NT2/D1 (cell line): ENCODE measurements at regions not wholly inside any gene's neighbourhood (a gene's known extent, or its start where the extent isn't known, plus 50 kb on each side); places are given as distances from the start of the nearest gene placed in this dataset.

Experiments used
- SUZ12 ChIP-seq: IDR thresholded peaks from 2 replicates; pipeline ENCODE4 v1.6.1; 2011; ENCODE audit not compliant: insufficient read length, insufficient read depth; ENCODE audit errors: extremely low read depth
- ZNF274 ChIP-seq: IDR thresholded peaks from 2 replicates; pipeline ENCODE4 v1.6.1; 2011; ENCODE audit warnings: mild to moderate bottlenecking, low read depth, low read length

DNA sequence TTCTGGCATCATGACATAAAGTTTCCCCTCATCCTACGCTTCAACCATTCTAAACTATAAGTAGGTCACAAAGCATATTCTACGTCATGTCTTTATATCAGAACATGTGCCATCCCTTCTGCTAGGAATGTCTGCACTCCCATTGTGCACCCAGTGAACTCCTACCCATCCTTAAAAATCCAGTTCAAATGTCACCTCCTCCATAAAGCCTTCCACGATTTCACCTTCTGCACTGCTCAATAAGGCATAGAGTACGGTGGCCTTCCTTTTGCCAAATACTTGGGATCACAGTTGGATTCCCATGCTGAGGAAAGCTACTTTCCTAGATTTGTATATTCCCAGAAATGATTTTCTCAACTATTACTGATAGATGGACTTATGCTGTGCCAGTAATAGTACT is 186.3 kb upstream of the ZKSCAN2 start:
- TF ChIP-seq ZNF274 = no peak
- TF ChIP-seq SUZ12 = no peak
